IMR-90 (cell line): ENCODE measurements at regions not wholly inside any gene's neighbourhood (a gene's known extent, or its start where the extent isn't known, plus 50 kb on each side); places are given as distances from the start of the nearest gene placed in this dataset.

ENCODE experiments used
- ATAC-seq: fragments of 200-7000 bp; cut with Tn5 transposase; 2 replicates; pipeline ENCODE4 v1.9.1; 2020; ENCODE audit warnings: low read depth, mild to moderate bottlenecking, moderate library complexity
- BruUV-seq: library from RNA; stranded (reverse); fragments of 400-500 nt; replicated peaks from 2 replicates; lab custom pipeline; 2021; lab: Mats Ljungman, UMichigan
- CTCF ChIA-PET: fragments of 300-600 bp; formaldehyde crosslinking; extraction: SDS; loops from one replicate; lab custom pipeline; 2021; ENCODE audit warnings: antibody characterized with exemption; lab: Yijun Ruan, JAX
- POLR2A ChIA-PET: fragments of 300-600 bp; sonication (Branson Sonifier 250); formaldehyde crosslinking; loops from one replicate; lab custom pipeline; 2022; ENCODE audit warnings: antibody characterized with exemption; ENCODE audit not compliant: unreplicated experiment; lab: Charles Lee
- DNase-seq: peaks from one replicate; pipeline ENCODE4 v3.0.0; 2013
- H2AFZ ChIP-seq: replicated peaks from 2 replicates; pipeline ENCODE3; 2013; ENCODE audit warnings: low read length, mild to moderate bottlenecking; ENCODE audit not compliant: poor library complexity
- H2AK5ac ChIP-seq: 2 replicates; pipeline ENCODE4 v1.6.1; 2013; ENCODE audit warnings: low read depth, low read length, inconsistent platforms
- H2AK9ac ChIP-seq: replicated peaks from 2 replicates; pipeline ENCODE3; 2013; ENCODE audit warnings: mild to moderate bottlenecking, low read depth, low read length, moderate library complexity; ENCODE audit not compliant: poor library complexity
- H2BK120ac ChIP-seq: 2 replicates; pipeline ENCODE4 v1.6.1; 2013; ENCODE audit warnings: low read depth, low read length, inconsistent platforms
- H2BK15ac ChIP-seq: 3 replicates; pipeline ENCODE4 v1.6.1; 2013; ENCODE audit warnings: low read depth, low read length, inconsistent platforms
- H2BK20ac ChIP-seq: 2 replicates; pipeline ENCODE4 v1.6.1; 2013; ENCODE audit warnings: low read depth, mild to moderate bottlenecking, inconsistent platforms, low read length, moderate library complexity
- H2BK5ac ChIP-seq: 2 replicates; pipeline ENCODE4 v1.6.1; 2013; ENCODE audit warnings: mild to moderate bottlenecking, low read depth, low read length, inconsistent platforms; ENCODE audit not compliant: poor library complexity, severe bottlenecking
- H3K14ac ChIP-seq: replicated peaks from 2 replicates; pipeline ENCODE4 v1.6.1; 2013; ENCODE audit warnings: low read depth, low read length, inconsistent platforms
- H3K18ac ChIP-seq: 2 replicates; pipeline ENCODE4 v1.6.1; 2013; ENCODE audit warnings: low read depth, low read length, control low read depth
- H3K23ac ChIP-seq: 2 replicates; pipeline ENCODE4 v1.6.1; 2013; ENCODE audit warnings: low read depth, low read length, inconsistent platforms
- H3K27ac ChIP-seq: 2 replicates; pipeline ENCODE4 v1.5.1; 2013; ENCODE audit warnings: mild to moderate bottlenecking, control low read depth, low read length; ENCODE audit not compliant: insufficient read depth
- H3K27me3 ChIP-seq: 2 replicates; pipeline ENCODE4 v1.6.1; 2013; ENCODE audit warnings: low read length; ENCODE audit not compliant: control insufficient read depth, insufficient read depth
- H3K36me3 ChIP-seq: 2 replicates; pipeline ENCODE4 v1.6.1; 2013; ENCODE audit warnings: low read length, mixed read lengths; ENCODE audit not compliant: control insufficient read depth, insufficient read depth
- H3K4ac ChIP-seq: 2 replicates; pipeline ENCODE4 v1.6.1; 2013; ENCODE audit warnings: low read depth, low read length, inconsistent platforms
- H3K4me1 ChIP-seq: 2 replicates; pipeline ENCODE4 v1.6.1; 2013; ENCODE audit warnings: low read length, mixed read lengths; ENCODE audit not compliant: control insufficient read depth, insufficient read depth
- H3K4me2 ChIP-seq: 2 replicates; pipeline ENCODE4 v1.6.1; 2013; ENCODE audit warnings: low read depth, mild to moderate bottlenecking, control low read depth, low read length, moderate library complexity
- H3K4me3 ChIP-seq: 2 replicates; pipeline ENCODE4 v1.5.1; 2013; ENCODE audit warnings: low read depth, mild to moderate bottlenecking, control low read depth, low read length, moderate library complexity; ENCODE audit not compliant: insufficient read depth
- H3K56ac ChIP-seq: 2 replicates; pipeline ENCODE4 v1.6.1; 2013; ENCODE audit warnings: low read length, inconsistent platforms; ENCODE audit not compliant: insufficient read depth; ENCODE audit errors: extremely low read depth
- H3K79me1 ChIP-seq, 2 experiments: 2 replicates each; pipeline ENCODE4 v1.6.1; 2013; ENCODE audit warnings: low read length in 2 of 2, inconsistent platforms in 1 of 2, low read depth in 1 of 2
- H3K9ac ChIP-seq: 2 replicates; pipeline ENCODE4 v1.6.1; 2013; ENCODE audit warnings: low read depth, low read length, control low read depth
- H3K9me1 ChIP-seq: 2 replicates; pipeline ENCODE4 v1.6.1; 2013; ENCODE audit warnings: low read length, inconsistent platforms; ENCODE audit not compliant: insufficient read depth
- H3K9me3 ChIP-seq: 2 replicates; pipeline ENCODE4 v1.6.1; 2013; ENCODE audit warnings: low read length; ENCODE audit not compliant: control insufficient read depth, insufficient read depth
- H4K20me1 ChIP-seq: 2 replicates; pipeline ENCODE4 v1.6.1; 2013; ENCODE audit warnings: low read length, inconsistent platforms; ENCODE audit not compliant: insufficient read depth
- H4K5ac ChIP-seq: 2 replicates; pipeline ENCODE4 v1.6.1; 2013; ENCODE audit warnings: mild to moderate bottlenecking, low read depth, low read length, control low read depth
- H4K8ac ChIP-seq, 2 experiments: 2 replicates each; pipeline ENCODE4 v1.6.1; 2013; ENCODE audit warnings: low read depth in 2 of 2, low read length in 2 of 2, control low read depth in 1 of 2, inconsistent platforms in 1 of 2
- H4K91ac ChIP-seq: 2 replicates; pipeline ENCODE4 v1.6.1; 2013; ENCODE audit warnings: low read depth, low read length, inconsistent platforms; ENCODE audit not compliant: insufficient read depth
- BHLHE40 ChIP-seq: fragments of 150-350 bp; IDR thresholded peaks from 2 replicates; pipeline ENCODE4 v1.6.1; 2016; ENCODE audit warnings: mild to moderate bottlenecking, low read depth, low read length
- CEBPB ChIP-seq: IDR thresholded peaks from 2 replicates; pipeline ENCODE4 v1.6.1; 2012; ENCODE audit warnings: low read depth, low read length, improper control_type of control experiment
- CTCF ChIP-seq: conservative IDR thresholded peaks from 2 replicates; pipeline ENCODE4 v1.5.1; 2012; ENCODE audit warnings: mild to moderate bottlenecking, low read depth, low read length, improper control_type of control experiment
- ELK1 ChIP-seq: fragments of 150-350 bp; IDR thresholded peaks from 2 replicates; pipeline ENCODE4 v1.6.1; 2016; ENCODE audit warnings: low read depth, mild to moderate bottlenecking, low read length, moderate library complexity, borderline replicate concordance
- FOS ChIP-seq: fragments of 150-350 bp; IDR thresholded peaks from 2 replicates; pipeline ENCODE4 v1.6.1; 2016; ENCODE audit warnings: low read depth, low read length
- MXI1 ChIP-seq: IDR thresholded peaks from 2 replicates; pipeline ENCODE4 v1.6.1; 2012; ENCODE audit warnings: low read depth, mild to moderate bottlenecking, low read length, moderate library complexity, borderline replicate concordance
- NFE2L2 ChIP-seq: fragments of 150-350 bp; IDR thresholded peaks from 2 replicates; pipeline ENCODE4 v1.6.1; 2016; ENCODE audit warnings: low read depth, mild to moderate bottlenecking, low read length
- POLR2A ChIP-seq: IDR thresholded peaks from 2 replicates; pipeline ENCODE4 v1.6.1; 2012; ENCODE audit warnings: mild to moderate bottlenecking, low read depth, low read length
- RCOR1 ChIP-seq: IDR thresholded peaks from 2 replicates; pipeline ENCODE4 v1.6.1; 2012; ENCODE audit warnings: mild to moderate bottlenecking, low read length, improper control_type of control experiment; ENCODE audit not compliant: insufficient replicate concordance
- RFX5 ChIP-seq: IDR thresholded peaks from 2 replicates; pipeline ENCODE4 v1.8.0; 2012; ENCODE audit warnings: low read depth, mild to moderate bottlenecking, low read length, moderate library complexity
- SMC3 ChIP-seq: fragments of 150-350 bp; IDR thresholded peaks from 2 replicates; pipeline ENCODE4 v1.6.1; 2016; ENCODE audit warnings: low read depth, mild to moderate bottlenecking, antibody characterized with exemption, low read length, moderate library complexity
- USF2 ChIP-seq: fragments of 150-350 bp; IDR thresholded peaks from 2 replicates; pipeline ENCODE4 v1.6.1; 2017; ENCODE audit warnings: mild to moderate bottlenecking, antibody characterized with exemption, low read length, low read depth
- WGBS, 2 experiments: methylation state at CpG; one replicate each; pipeline versions ENCODE4 v1.1.5 to v1.1.7; 2013; ENCODE audit warnings: missing lambda C conversion rate in 2 of 2; ENCODE audit not compliant: insufficient read length in 1 of 2; ENCODE audit errors: extremely low coverage in 2 of 2; 5-methylcytosine and 5-hydroxymethylcytosine counted together
- dilution Hi-C: fragments of 300-500 bp; cut with HindIII; formaldehyde crosslinking; loops from one replicate; pipeline ENCODE4 v1.14.3; 2018; ENCODE audit warnings: low sequenced_read_pairs; ENCODE audit not compliant: unreplicated experiment
- in situ Hi-C: fragments of 300-500 bp; cut with MboI; formaldehyde crosslinking; loops from 3 replicates; pipeline ENCODE4 v1.14.3; 2019; ENCODE audit warnings: low sequenced_read_pairs, inconsistent platforms, mixed read lengths
- intact Hi-C: fragments of 100-400 bp; cut with micrococcal nuclease; formaldehyde crosslinking; loops from 2 replicates; pipeline ENCODE4 v1.10.0; 2022

GRCh38 chr5:8362495-8362894, 493.5 kb downstream of the MTRR start:
- intact Hi-C loops: no loop called here
- H2BK20ac ChIP-seq: no peak overlapping the region
- ATAC-seq (no peak), DNase-seq (no peak)
- POLR2A ChIA-PET: no interaction called here
- H3K4me1 ChIP-seq: no peaks in the 10 kb centered on the region
- H2AK5ac ChIP-seq: no peak overlapping the region
- no peak overlapping the region for H3K4ac ChIP-seq
- H2AK9ac ChIP-seq: no peak overlapping the region
- H3K27me3 ChIP-seq: no peaks in the 10 kb centered on the region
- no peak overlapping the region for H4K5ac ChIP-seq
- no peak overlapping the region for H3K56ac ChIP-seq
- H3K4me2 ChIP-seq: no peak overlapping the region
- H4K8ac ChIP-seq: no peak overlapping the region
- no peak overlapping the region for H3K23ac ChIP-seq
- no peak overlapping the region for H3K14ac ChIP-seq
- H2BK120ac ChIP-seq: no peak overlapping the region
- H3K79me1 ChIP-seq: no peaks in the 10 kb centered on the region
- H4K20me1 ChIP-seq: no peaks in the 10 kb centered on the region
- no peak overlapping the region for H3K9ac ChIP-seq
- CTCF ChIA-PET: no interaction called here
- no peak overlapping the region for H3K27ac ChIP-seq
- in situ Hi-C loops: no loop called here
- no peaks in the 10 kb centered on the region for H3K9me3 ChIP-seq
- no peak overlapping the region for H2BK15ac ChIP-seq
- H3K4me3 ChIP-seq: no peak overlapping the region
- no CpG with 5 or more reads among the region's 1 CpG for WGBS, 2 experiments
- H3K9me1 ChIP-seq: no peaks in the 10 kb centered on the region
- H4K91ac ChIP-seq: no peak overlapping the region
- H3K36me3 ChIP-seq: no peaks in the 10 kb centered on the region
- H2BK5ac ChIP-seq: no peak overlapping the region
- BruUV-seq: no TSS peak
- no peak overlapping the region for H3K18ac ChIP-seq
- TF ChIP-seq RFX5: no peak
- TF ChIP-seq USF2: no peak
- no peak for TF ChIP-seq NFE2L2
- TF ChIP-seq POLR2A: no peak
- TF ChIP-seq CTCF: no peak
- no peak for TF ChIP-seq SMC3
- no peak for TF ChIP-seq RCOR1
- no peak for TF ChIP-seq MXI1
- TF ChIP-seq ELK1: no peak
- no peak for TF ChIP-seq BHLHE40
- no peak for TF ChIP-seq FOS
- no peak for TF ChIP-seq CEBPB
- dilution Hi-C loops: no loop called here
- no peak overlapping the region for H2AFZ ChIP-seq
